Right lobe of liver (tissue), 6 donors: ENCODE measurements at regions not wholly inside any gene's neighbourhood (a gene's known extent, or its start where the extent isn't known, plus 50 kb on each side); places are given as distances from the start of the nearest gene placed in this dataset.

Experiments used
- ATAC-seq, 4 donors: fragments of 200-7000 bp; cut with Tn5 transposase; one replicate each; pipeline ENCODE4 v1.9.1; 2020; ENCODE audit warnings: mild to moderate bottlenecking in 4 of 4, moderate library complexity in 4 of 4
- DNase-seq, 3 donors: peaks; one replicate each; pipeline ENCODE4 v3.0.0-alpha.2; 2020
- H3K27ac ChIP-seq, 3 donors: fragments of 200-600 bp; one replicate each; pipeline ENCODE4 v1.8.0; 2022
- H3K27me3 ChIP-seq, 2 donors: fragments of 200-600 bp; one replicate each; pipeline ENCODE4 v1.8.0; 2022
- H3K36me3 ChIP-seq, 4 donors: fragments of 200-600 bp; sonication (generic) in 1 of 4; one replicate each; pipeline versions ENCODE4 v1.5.1 to v1.8.0; 2017 to 2022; ENCODE audit warnings: control low read depth in 1 of 4
- H3K4me1 ChIP-seq, 4 donors: fragments of 200-600 bp; sonication (generic) in 1 of 4; one replicate each; pipeline versions ENCODE4 v1.5.1 to v1.8.0; 2017 to 2022; ENCODE audit warnings: control low read depth in 1 of 4
- H3K4me3 ChIP-seq, 3 donors: fragments of 200-600 bp; one replicate each; pipeline ENCODE4 v1.8.0; 2022
- H3K9me3 ChIP-seq, 4 donors: fragments of 200-600 bp; sonication (generic) in 1 of 4; one replicate each; pipeline versions ENCODE4 v1.5.1 to v1.8.0; 2017 to 2022; ENCODE audit warnings: control low read depth in 1 of 4
- CTCF ChIP-seq, 4 donors: fragments of 200-600 bp in 3 of 4; fragments of 450-650 bp in 1 of 4; IDR thresholded peaks; one replicate each; pipeline versions ENCODE4 v1.5.1 to v1.8.0; 2016 to 2022; ENCODE audit warnings: antibody characterized with exemption in 4 of 4, mild to moderate bottlenecking in 2 of 4
- POLR2A ChIP-seq: fragments of 450-650 bp; IDR thresholded peaks from one replicate; pipeline ENCODE4 v1.6.1; 2017; ENCODE audit warnings: antibody characterized with exemption, mild to moderate bottlenecking
- WGBS: methylation state at CpG from one replicate; pipeline ENCODE4 v1.1.6; 2018; ENCODE audit warnings: low coverage, low lambda C conversion rate; ENCODE audit not compliant: insufficient coverage; ENCODE audit errors: missing lambda C conversion rate; 5-methylcytosine and 5-hydroxymethylcytosine counted together
- intact Hi-C, 2 donors: fragments of 100-400 bp; cut with DNase I; formaldehyde crosslinking; loops; one replicate each; pipeline versions ENCODE4 v1.11.2 to v1.14.1; 2022
- donor health status: DM: no; HTN: yes; CAD: no.
- donor health status: DM: no; HTN: no; CAD: no.
- donor health status: DM: no; HTN: no; CAD: no.
- donor health status: DM: no; HTN: yes; CAD: no.
- donor health status: DM: no; HTN: yes; CAD: no.

GRCh38 chr15:37245358-37245757 lies 145.0 kb upstream of the MEIS2 start:
- Histone ChIP-seq H3K27me3 (no peaks in the 10 kb centered on the region), H3K4me3 (no peak overlapping the region), H3K4me1 (peaks cover 0 to 11% (median 0%) of the 10 kb centered on the region in 4 donors), H3K9me3 (no peaks in the 10 kb centered on the region), H3K36me3 (no peaks in the 10 kb centered on the region), H3K27ac (no peak overlapping the region)
- peak in 2 of 4 donors; percentile 23 to 54 for ATAC-seq
- no peak for DNase-seq
- no peak for TF ChIP-seq CTCF (IDR thresholded peaks at IDR 0.05)
- TF ChIP-seq POLR2A, result no peak
- intact Hi-C loops, result no loop called here
- 20% methylated on average over 2 of the region's 2 CpGs for WGBS

- H3K36me3 ChIP-seq, result no peaks in the 10 kb centered on the region
- ATAC-seq, result no peak
- no peak for DNase-seq
- H3K27ac ChIP-seq, result no peak overlapping the region
- no peak overlapping the region for H3K4me3 ChIP-seq
- intact Hi-C loops, result no loop called here
- WGBS, result 83% methylated on average over 1 of the region's 1 CpG
- no peaks in the 10 kb centered on the region for H3K9me3 ChIP-seq
- H3K27me3 ChIP-seq, result no peaks in the 10 kb centered on the region
- TF ChIP-seq CTCF (IDR thresholded peaks at IDR 0.05) (no peak), POLR2A (no peak)
- H3K4me1 ChIP-seq, result peaks cover 0 to 11% (median 0%) of the 10 kb centered on the region in 4 donors
Measured at GRCh38 chr15:37246065-37246464, 145.7 kb upstream of the MEIS2 start.

GRCh38 chr15:37246856-37247255 lies 146.5 kb upstream of the MEIS2 start:
- no peak for DNase-seq

GRCh38 chr15:37249249-37249648 lies 148.9 kb upstream of the MEIS2 start:
- Histone ChIP-seq H3K4me1 (peaks cover 0 to 11% (median 0%) of the 10 kb centered on the region in 4 donors), H3K36me3 (no peaks in the 10 kb centered on the region), H3K27me3 (no peaks in the 10 kb centered on the region), H3K9me3 (no peaks in the 10 kb centered on the region), H3K4me3 (no peak overlapping the region), H3K27ac (no peak overlapping the region)
- no peak for DNase-seq
- TF ChIP-seq POLR2A, result no peak
- TF ChIP-seq CTCF (IDR thresholded peaks at IDR 0.05), result no peak
- no peak for ATAC-seq
- intact Hi-C loops, result no loop called here

More at GRCh38 chr15:37246856-37247255, 146.5 kb upstream of the MEIS2 start:
- 80% methylated on average over 3 of the region's 3 CpGs for WGBS
- no peak for ATAC-seq
- Histone ChIP-seq H3K4me1 (peaks cover 0 to 11% (median 0%) of the 10 kb centered on the region in 4 donors), H3K36me3 (no peaks in the 10 kb centered on the region), H3K27me3 (no peaks in the 10 kb centered on the region), H3K9me3 (no peaks in the 10 kb centered on the region), H3K27ac (no peak overlapping the region), H3K4me3 (no peak overlapping the region)
- intact Hi-C loops, result no loop called here
- TF ChIP-seq CTCF (IDR thresholded peaks at IDR 0.05) (no peak), POLR2A (no peak)

GRCh38 chr15:37252530-37252929 lies 152.2 kb upstream of the MEIS2 start:
- Histone ChIP-seq H3K36me3 (no peaks in the 10 kb centered on the region), H3K27ac (no peak overlapping the region), H3K4me3 (no peak overlapping the region), H3K4me1 (no peaks in the 10 kb centered on the region), H3K27me3 (no peaks in the 10 kb centered on the region), H3K9me3 (no peaks in the 10 kb centered on the region)
- 66% methylated on average over 3 of the region's 3 CpGs for WGBS
- intact Hi-C loops, result no loop called here
- DNase-seq, result no peak
- ATAC-seq, result no peak
- no peak for TF ChIP-seq CTCF (IDR thresholded peaks at IDR 0.05)
